ENCODE measurements at regions not wholly inside any gene's neighbourhood (a gene's known extent, or its start where the extent isn't known, plus 50 kb on each side); places are given as distances from the start of the nearest gene placed in this dataset.
A peak's percentile ranks its signal among the peaks of the same experiment; 100 is the strongest.

DNA sequence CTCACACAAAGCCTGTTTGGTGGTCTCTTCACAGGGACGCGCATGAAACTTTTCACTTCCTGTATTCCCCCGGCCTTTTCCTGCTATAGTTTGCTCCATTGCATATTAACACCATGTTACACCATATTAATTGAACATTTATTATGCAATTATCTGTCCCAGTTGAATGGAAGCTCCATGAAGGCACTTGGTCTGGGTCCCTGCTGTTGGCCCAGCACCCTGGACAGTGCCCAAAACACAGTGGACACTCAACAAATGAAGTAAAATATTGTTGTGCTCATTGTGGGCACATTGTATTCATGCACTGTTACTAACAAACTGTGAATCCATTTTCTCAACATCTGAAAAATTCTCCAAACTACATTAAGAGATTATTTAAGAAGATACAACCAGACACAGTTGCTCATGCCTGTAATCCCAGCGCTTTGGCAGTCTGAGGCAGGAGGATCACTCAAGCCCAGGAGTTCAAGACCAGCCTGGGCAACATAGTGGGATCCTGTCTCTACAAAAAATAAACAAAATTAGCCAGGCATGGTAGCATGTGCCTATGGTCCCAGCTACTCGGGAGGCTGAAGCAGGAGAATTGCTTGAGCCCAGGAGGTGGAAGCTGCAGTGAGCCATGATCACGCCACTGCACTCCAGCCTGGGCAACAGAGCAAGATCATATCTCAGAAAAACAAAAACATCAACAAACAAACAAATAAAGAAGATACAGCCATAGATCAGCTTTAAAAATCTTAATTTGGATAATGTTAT, 292.7 kb upstream of the TENM3 start:
- no peak for DNase-seq

DNA sequence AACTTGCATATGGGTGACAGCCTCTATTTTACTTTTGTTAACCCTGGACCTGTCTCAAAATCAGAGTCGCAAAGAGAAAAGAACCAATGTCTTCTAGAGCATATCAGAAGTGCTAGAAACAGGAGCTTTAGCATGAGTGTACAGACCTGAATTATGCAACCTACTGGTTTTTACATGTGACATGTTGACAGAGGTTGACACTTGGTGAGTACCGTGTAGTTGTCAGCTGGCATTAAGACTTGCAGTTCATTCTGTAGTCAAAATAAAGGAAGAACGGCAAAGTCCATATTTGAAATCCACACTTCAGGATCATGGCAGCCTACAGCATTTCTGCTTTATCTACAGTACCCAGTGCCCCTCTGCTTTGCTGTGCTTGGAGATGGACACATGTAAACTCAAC, 291.9 kb upstream of the TENM3 start:
- DNase-seq (no peak), ATAC-seq (replicated peaks) (no peak)
- no peak overlapping the region for H3K4me3 Mint-ChIP-seq
- no peaks in the 10 kb centered on the region for H3K27me3 Mint-ChIP-seq
- no peaks in the 10 kb centered on the region for H3K9me3 Mint-ChIP-seq
- H3K4me1 Mint-ChIP-seq (ENCODE audit: low read depth in 2 of 2) = no peaks in the 10 kb centered on the region
- H3K27ac Mint-ChIP-seq = no peak overlapping the region
- no peaks in the 10 kb centered on the region for H3K36me3 Mint-ChIP-seq (ENCODE audit: insufficient read depth)

More for the DNA sequence above, 292.7 kb upstream of the TENM3 start:
- H3K27me3 Mint-ChIP-seq = no peaks in the 10 kb centered on the region
- H3K4me3 Mint-ChIP-seq = no peak overlapping the region
- no peaks in the 10 kb centered on the region for H3K4me1 Mint-ChIP-seq (ENCODE audit: low read depth in 2 of 2)
- H3K9me3 Mint-ChIP-seq = no peaks in the 10 kb centered on the region
- no peaks in the 10 kb centered on the region for H3K36me3 Mint-ChIP-seq (ENCODE audit: insufficient read depth)
- no peak for ATAC-seq (replicated peaks)
- H3K27ac Mint-ChIP-seq = no peak overlapping the region

DNA sequence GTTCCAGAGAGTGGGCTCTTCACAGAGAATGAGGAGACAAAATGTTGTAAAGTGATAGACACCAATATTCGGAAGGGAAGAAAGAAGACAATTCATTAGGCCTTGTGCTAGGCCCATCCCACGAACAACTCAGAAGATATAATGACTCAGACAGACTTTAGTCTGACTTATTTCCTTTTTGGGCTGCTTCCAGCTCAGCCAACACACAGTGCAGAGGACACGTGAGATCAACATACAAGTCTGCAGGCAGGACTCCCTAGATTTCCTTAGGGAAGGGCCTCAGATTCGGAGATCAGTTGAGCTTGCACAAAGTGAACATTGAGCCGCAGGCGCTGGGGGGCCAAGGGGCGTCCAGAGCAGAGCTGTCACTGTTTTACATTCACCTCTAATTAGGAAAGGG, 290.7 kb upstream of the TENM3 start:
- Mint-ChIP-seq H3K36me3 (ENCODE audit: insufficient read depth) (no peaks in the 10 kb centered on the region), H3K27me3 (no peaks in the 10 kb centered on the region), H3K27ac (no peak overlapping the region), H3K4me3 (no peak overlapping the region), H3K9me3 (no peaks in the 10 kb centered on the region), H3K4me1 (ENCODE audit: low read depth in 2 of 2) (no peaks in the 10 kb centered on the region)
- DNase-seq = no peak
- no peak for ATAC-seq (replicated peaks)

DNA sequence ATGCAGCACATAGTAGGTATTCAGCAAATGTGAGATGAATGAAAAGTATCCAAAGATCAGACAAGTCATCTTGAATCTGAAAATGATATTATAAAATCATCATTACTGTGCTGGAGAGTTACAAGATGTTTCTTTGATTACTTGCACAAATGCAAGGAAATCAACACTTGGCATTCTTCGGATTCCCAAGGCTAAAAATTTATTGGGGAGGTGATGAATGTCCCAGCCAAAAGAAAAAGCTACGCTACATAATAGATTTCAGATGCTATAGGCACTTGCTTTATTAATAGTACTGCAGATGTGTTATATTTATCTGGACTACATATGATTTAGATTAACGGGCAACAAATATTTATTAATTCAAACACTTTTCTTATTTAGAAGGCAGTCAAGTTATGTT, 286.7 kb upstream of the TENM3 start:
- Mint-ChIP-seq H3K36me3 (ENCODE audit: insufficient read depth) (no peaks in the 10 kb centered on the region), H3K27ac (no peak overlapping the region), H3K4me1 (ENCODE audit: low read depth in 2 of 2) (no peaks in the 10 kb centered on the region), H3K9me3 (peaks cover 0 to 2% of the 10 kb centered on the region in 2 donors), H3K27me3 (no peaks in the 10 kb centered on the region), H3K4me3 (no peak overlapping the region)
- ATAC-seq (replicated peaks) = no peak
- no peak for DNase-seq

DNA sequence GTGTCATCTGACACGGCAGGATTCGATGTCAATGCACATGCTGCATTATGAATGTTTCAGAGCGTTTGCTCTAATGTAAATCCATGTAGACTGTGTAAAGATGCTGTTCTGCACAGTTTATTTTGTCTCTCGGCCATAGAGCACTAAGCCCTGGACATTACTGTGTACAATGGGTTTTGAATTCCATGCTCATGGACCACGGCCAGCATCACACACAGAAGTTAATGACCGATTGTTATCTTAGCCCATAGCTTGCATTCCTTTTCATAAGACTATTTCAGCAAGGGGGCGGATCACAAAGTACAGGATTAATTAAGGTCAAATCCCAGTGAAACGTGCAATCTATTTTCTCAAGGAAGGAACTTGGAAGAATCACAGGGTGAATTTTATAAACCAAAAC, 286.1 kb upstream of the TENM3 start:
- no peak for DNase-seq

DNA sequence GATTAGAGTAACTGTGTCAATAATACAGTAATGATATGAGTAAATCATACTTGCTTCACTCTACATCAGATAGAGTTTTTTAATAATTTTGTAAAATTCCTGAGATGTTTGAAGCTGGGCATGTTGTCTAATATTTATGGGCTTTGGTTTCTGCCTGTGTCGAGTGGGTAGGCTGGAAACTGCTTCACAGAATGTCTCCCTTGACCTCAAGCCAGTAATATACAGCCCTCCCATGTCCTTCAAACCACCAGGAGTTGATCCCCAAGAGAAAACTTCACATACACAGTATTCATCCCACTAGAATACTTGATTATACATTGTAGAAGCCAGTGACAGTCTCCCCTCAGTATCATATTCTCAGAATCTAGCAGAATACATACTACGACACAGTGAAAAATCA, 284.8 kb upstream of the TENM3 start:
- Mint-ChIP-seq H3K27me3 (no peaks in the 10 kb centered on the region), H3K4me3 (no peak overlapping the region), H3K9me3 (peaks cover 0 to 2% of the 10 kb centered on the region in 2 donors), H3K27ac (no peak overlapping the region), H3K4me1 (ENCODE audit: low read depth in 2 of 2) (no peaks in the 10 kb centered on the region), H3K36me3 (ENCODE audit: insufficient read depth) (no peaks in the 10 kb centered on the region)
- DNase-seq (no peak), ATAC-seq (replicated peaks) (no peak)

More for the DNA sequence above, 286.1 kb upstream of the TENM3 start:
- peaks cover 0 to 2% of the 10 kb centered on the region in 2 donors for H3K9me3 Mint-ChIP-seq
- H3K4me3 Mint-ChIP-seq = no peak overlapping the region
- no peak for ATAC-seq (replicated peaks)
- H3K4me1 Mint-ChIP-seq (ENCODE audit: low read depth in 2 of 2) = no peaks in the 10 kb centered on the region
- no peaks in the 10 kb centered on the region for H3K36me3 Mint-ChIP-seq (ENCODE audit: insufficient read depth)
- H3K27me3 Mint-ChIP-seq = no peaks in the 10 kb centered on the region
- H3K27ac Mint-ChIP-seq = no peak overlapping the region

DNA sequence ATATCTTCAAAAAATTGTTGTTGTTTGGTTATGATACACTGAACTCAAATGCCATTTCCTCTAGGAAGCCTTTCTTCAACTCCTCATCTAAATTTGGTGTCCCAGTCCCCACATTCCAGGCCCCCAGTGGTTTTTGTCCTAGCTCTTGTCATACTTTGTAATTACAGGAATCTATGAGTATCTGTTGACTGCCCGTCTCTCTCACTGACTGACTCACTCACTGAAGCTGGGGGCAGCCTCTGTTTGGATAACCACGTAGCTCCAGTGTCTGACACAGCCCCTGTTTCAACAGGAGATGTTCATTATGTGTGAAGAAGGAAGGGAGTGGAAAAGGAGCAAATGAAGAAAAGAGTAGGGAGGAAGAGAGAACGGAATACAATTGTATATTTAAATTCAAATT, 284.1 kb upstream of the TENM3 start:
- no peak for ATAC-seq (replicated peaks)
- DNase-seq = no peak
- Mint-ChIP-seq H3K4me1 (ENCODE audit: low read depth in 2 of 2) (no peaks in the 10 kb centered on the region), H3K9me3 (peaks cover 0 to 2% of the 10 kb centered on the region in 2 donors), H3K4me3 (no peak overlapping the region), H3K27me3 (no peaks in the 10 kb centered on the region), H3K27ac (no peak overlapping the region), H3K36me3 (ENCODE audit: insufficient read depth) (no peaks in the 10 kb centered on the region)

DNA sequence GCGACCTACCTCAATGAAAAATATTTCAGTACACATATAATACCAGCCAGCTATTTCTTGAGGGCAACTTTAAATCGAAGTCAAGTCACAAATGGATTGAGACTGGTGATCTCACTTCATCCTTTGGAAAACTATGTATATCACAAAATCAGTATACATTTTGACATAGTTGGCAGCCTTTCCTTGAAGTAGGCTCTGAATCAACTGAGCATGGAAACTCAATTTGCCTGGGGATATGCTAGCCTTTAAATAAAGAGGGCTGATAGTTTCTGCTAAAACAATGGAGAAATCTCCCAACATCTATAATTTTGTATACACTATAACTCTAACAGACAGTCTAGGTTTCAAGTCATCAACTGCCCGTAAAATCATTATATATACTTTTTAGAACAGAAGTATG, 282.8 kb upstream of the TENM3 start:
- Mint-ChIP-seq H3K4me1 (ENCODE audit: low read depth in 2 of 2) (no peaks in the 10 kb centered on the region), H3K36me3 (ENCODE audit: insufficient read depth) (no peaks in the 10 kb centered on the region), H3K27ac (no peak overlapping the region), H3K9me3 (peaks cover 0 to 2% of the 10 kb centered on the region in 2 donors), H3K27me3 (no peaks in the 10 kb centered on the region), H3K4me3 (no peak overlapping the region)
- DNase-seq = no peak
- ATAC-seq (replicated peaks) = no peak

DNA sequence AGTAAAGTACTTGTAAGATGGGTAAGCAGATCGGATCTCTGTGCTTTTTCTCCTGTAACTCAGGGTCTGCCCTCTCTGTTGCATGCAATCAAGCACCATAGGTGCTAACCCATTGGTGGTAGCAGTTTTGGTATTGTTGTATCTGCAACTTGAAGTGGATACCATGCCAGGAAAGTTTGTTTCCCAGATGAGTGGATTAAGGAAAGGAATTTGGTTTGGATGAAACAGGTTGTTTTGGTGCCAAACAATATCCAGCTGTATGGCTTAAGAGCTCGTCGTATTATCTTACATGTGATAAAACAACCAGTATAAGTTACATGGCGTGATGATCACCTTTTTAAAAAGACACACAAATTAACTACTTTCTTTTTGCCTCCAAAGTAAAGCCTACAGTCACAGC, 280.9 kb upstream of the TENM3 start:
- peaks cover 0 to 2% of the 10 kb centered on the region in 2 donors for H3K9me3 Mint-ChIP-seq

DNA sequence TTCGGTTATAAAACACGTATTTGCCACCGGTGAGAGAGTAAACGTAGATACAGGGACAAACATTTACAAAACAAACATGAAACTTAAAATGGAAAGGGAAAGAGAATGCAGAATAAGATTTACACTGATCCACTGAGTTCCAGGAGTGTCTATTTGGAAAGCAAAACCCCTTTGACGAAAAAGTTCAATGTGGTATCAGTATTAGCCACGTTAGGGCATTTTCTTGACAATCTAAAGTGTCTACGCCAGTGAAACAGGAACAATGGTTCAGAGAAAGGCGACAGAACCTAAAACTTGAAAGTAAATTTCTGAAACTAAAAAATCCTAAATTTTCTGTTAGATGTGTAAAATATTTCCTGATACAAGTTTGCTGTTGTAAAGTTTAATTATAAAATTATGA, 278.5 kb upstream of the TENM3 start:
- no peak for DNase-seq
- no peaks in the 10 kb centered on the region for H3K4me1 Mint-ChIP-seq (ENCODE audit: low read depth in 2 of 2)
- H3K4me3 Mint-ChIP-seq = no peak overlapping the region
- peaks cover 0 to 5% of the 10 kb centered on the region in 2 donors for H3K9me3 Mint-ChIP-seq
- H3K27me3 Mint-ChIP-seq = no peaks in the 10 kb centered on the region
- no peak for ATAC-seq (replicated peaks)
- H3K36me3 Mint-ChIP-seq (ENCODE audit: insufficient read depth) = no peaks in the 10 kb centered on the region
- H3K27ac Mint-ChIP-seq = no peak overlapping the region

More for the DNA sequence above, 280.9 kb upstream of the TENM3 start:
- Mint-ChIP-seq H3K27ac (no peak overlapping the region), H3K4me3 (no peak overlapping the region), H3K36me3 (ENCODE audit: insufficient read depth) (no peaks in the 10 kb centered on the region), H3K27me3 (no peaks in the 10 kb centered on the region), H3K4me1 (ENCODE audit: low read depth in 2 of 2) (no peaks in the 10 kb centered on the region)
- DNase-seq (no peak), ATAC-seq (replicated peaks) (no peak)

DNA sequence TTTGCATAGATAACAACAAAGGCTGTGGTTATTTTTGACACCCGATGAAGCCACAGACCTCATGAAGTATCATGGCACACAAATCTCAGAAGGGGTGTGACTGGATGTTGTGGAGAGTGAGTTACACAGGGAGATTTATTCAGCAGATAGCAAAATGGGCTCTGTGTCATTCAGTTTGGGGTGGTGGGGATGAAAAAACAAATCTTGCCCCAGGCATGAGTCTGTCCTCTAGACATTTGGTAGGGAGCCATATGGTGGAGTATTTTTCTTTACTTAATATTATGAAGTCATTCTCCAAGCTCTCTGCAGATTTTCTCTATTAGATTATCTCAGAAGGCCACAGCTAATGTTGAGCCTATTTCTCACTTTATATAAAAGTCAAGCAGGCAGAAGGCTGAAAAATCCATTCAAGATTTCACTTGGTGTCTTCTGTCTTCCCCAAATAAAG, 277.1 kb upstream of the TENM3 start:
- no peaks in the 10 kb centered on the region for H3K27me3 Mint-ChIP-seq
- ATAC-seq (replicated peaks) = peak; percentile 57

DNA sequence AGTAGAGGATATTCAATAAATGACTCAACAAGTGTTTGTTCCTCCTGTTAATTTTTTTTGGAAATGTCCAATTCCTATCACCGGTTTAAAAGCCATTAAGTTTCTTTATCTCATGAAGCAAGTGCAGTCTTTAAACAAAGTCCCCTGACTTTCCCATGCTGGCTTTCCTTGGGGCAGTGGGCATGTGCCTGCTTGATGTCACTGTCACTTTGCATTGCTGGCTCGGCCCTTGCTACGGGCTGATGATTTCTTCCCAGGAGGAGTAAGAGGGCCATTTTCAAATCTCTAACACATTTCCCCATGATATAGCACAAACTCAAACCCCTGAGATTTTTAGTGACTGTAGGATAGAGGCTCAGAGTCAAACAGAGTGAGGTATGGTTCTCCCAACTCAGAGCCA, 275.8 kb upstream of the TENM3 start:
- Mint-ChIP-seq H3K27ac (no peak overlapping the region), H3K9me3 (peaks cover 0 to 10% of the 10 kb centered on the region in 2 donors), H3K36me3 (ENCODE audit: insufficient read depth) (no peaks in the 10 kb centered on the region), H3K27me3 (no peaks in the 10 kb centered on the region), H3K4me1 (ENCODE audit: low read depth in 2 of 2) (no peaks in the 10 kb centered on the region), H3K4me3 (no peak overlapping the region)
- DNase-seq (no peak), ATAC-seq (replicated peaks) (no peak)

More for the DNA sequence above, 277.1 kb upstream of the TENM3 start:
- Mint-ChIP-seq H3K36me3 (ENCODE audit: insufficient read depth) (no peaks in the 10 kb centered on the region), H3K27ac (no peak overlapping the region), H3K9me3 (peaks cover 0 to 6% of the 10 kb centered on the region in 2 donors), H3K4me1 (ENCODE audit: low read depth in 2 of 2) (no peaks in the 10 kb centered on the region), H3K4me3 (no peak overlapping the region)
- no peak for DNase-seq

DNA sequence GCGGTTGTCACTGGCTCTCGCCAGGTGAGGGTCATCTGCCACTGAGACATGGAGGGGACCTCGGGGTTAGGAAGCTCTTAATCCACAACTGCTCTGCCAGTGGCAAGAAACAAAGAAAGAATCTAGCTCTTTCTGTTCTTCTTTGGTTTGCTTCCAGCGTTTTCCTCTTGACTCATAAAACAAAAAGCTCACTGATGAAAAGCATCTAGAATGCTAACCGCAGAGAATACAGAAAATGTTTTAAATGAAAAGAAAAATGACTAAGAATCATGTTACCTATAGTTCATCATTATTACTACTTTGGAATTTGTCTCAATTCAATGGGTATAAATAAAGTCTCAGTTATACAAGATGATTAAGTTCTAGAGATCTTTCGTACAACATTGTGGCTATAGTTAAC, 274.8 kb upstream of the TENM3 start:
- ATAC-seq (replicated peaks) (no peak), DNase-seq (no peak)
- Mint-ChIP-seq H3K4me3 (no peak overlapping the region), H3K27me3 (no peaks in the 10 kb centered on the region), H3K9me3 (peaks cover 0 to 10% of the 10 kb centered on the region in 2 donors), H3K27ac (no peak overlapping the region), H3K36me3 (ENCODE audit: insufficient read depth) (no peaks in the 10 kb centered on the region), H3K4me1 (ENCODE audit: low read depth in 2 of 2) (no peaks in the 10 kb centered on the region)

DNA sequence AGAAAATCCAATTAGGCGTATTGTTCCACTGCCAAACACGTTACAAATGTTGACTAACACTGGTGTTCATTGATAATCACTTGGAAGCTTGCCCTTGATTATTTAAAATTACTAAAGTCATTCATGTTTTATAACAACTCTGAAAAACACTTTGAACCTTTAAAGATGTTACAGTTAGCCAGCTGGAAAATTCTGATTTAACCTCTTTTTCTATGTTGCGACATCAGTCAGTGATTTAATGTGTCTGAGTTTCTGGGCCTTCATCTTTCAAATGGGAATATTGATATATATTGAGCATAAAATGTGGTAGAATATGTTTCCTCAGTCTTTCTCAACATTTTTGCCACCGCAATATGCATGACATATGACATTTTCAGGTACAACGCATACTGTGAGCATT, 274.1 kb upstream of the TENM3 start:
- ATAC-seq (replicated peaks) = no peak
- Mint-ChIP-seq H3K36me3 (ENCODE audit: insufficient read depth) (no peaks in the 10 kb centered on the region), H3K9me3 (peaks cover 0 to 11% of the 10 kb centered on the region in 2 donors), H3K27ac (no peak overlapping the region), H3K4me1 (ENCODE audit: low read depth in 2 of 2) (no peaks in the 10 kb centered on the region), H3K27me3 (no peaks in the 10 kb centered on the region), H3K4me3 (no peak overlapping the region)
- no peak for DNase-seq

Measured in effector memory CD8-positive, alpha-beta T cell (primary cell).